Karpas-422 (cell line): ENCODE measurements at regions not wholly inside any gene's neighbourhood (a gene's known extent, or its start where the extent isn't known, plus 50 kb on each side); places are given as distances from the start of the nearest gene placed in this dataset.
"Not testable (repeated sequence)": the region's sequence is repeated elsewhere in the genome, so short reads cannot be mapped to it uniquely, and the experiment has no call there.

Experiments
- DNase-seq: peaks from one replicate; pipeline ENCODE4 v3.0.0-alpha.2; 2015
- H2AFZ ChIP-seq: fragments of 200-600 bp; sonication (generic); 2 replicates; pipeline ENCODE4 v1.6.1; 2014; ENCODE audit warnings: antibody characterized with exemption, low read length, mixed read lengths
- H3K27ac ChIP-seq: fragments of 200-600 bp; sonication (generic); 2 replicates; pipeline ENCODE4 v1.5.1; 2014; ENCODE audit warnings: mild to moderate bottlenecking, low read length, moderate library complexity
- H3K27me3 ChIP-seq: fragments of 200-600 bp; sonication (generic); 2 replicates; pipeline ENCODE4 v1.6.1; 2014; ENCODE audit warnings: low read length, mixed read lengths
- H3K36me3 ChIP-seq: fragments of 200-600 bp; sonication (generic); 2 replicates; pipeline ENCODE4 v1.6.1; 2014; ENCODE audit warnings: low read length, mixed read lengths; ENCODE audit not compliant: insufficient read depth
- H3K4me1 ChIP-seq: fragments of 200-600 bp; sonication (generic); 2 replicates; pipeline ENCODE4 v1.6.1; 2014; ENCODE audit warnings: mild to moderate bottlenecking, low read length, mixed read lengths
- H3K4me2 ChIP-seq: fragments of 200-600 bp; sonication (generic); 2 replicates; pipeline ENCODE4 v1.6.1; 2014; ENCODE audit warnings: low read length, low read depth, mild to moderate bottlenecking; ENCODE audit not compliant: poor library complexity, severe bottlenecking
- H3K4me3 ChIP-seq: fragments of 200-600 bp; sonication (generic); 2 replicates; pipeline ENCODE4 v1.5.1; 2014; ENCODE audit warnings: mild to moderate bottlenecking, antibody characterized with exemption, low read length, mixed read lengths
- H3K79me2 ChIP-seq: fragments of 200-600 bp; sonication (generic); 2 replicates; pipeline ENCODE4 v1.6.1; 2014; ENCODE audit warnings: mild to moderate bottlenecking, low read length, mixed read lengths
- H3K9ac ChIP-seq: fragments of 200-600 bp; sonication (generic); 2 replicates; pipeline ENCODE4 v1.6.0; 2014; ENCODE audit warnings: low read length
- H3K9me2 ChIP-seq: fragments of 200-600 bp; sonication (generic), shearing (Covaris generic); replicated peaks from 2 replicates; pipeline ENCODE4 v1.6.0; 2014; ENCODE audit warnings: mild to moderate bottlenecking, low read length, moderate library complexity; ENCODE audit not compliant: insufficient read depth
- H3K9me3 ChIP-seq: fragments of 300-700, 200-600 bp; sonication (generic); 2 replicates; pipeline ENCODE4 v1.6.1; 2014; ENCODE audit warnings: low read length, mixed read lengths
- H4K20me1 ChIP-seq: fragments of 200-600 bp; sonication (generic); 2 replicates; pipeline ENCODE4 v1.6.1; 2014; ENCODE audit warnings: mild to moderate bottlenecking, antibody characterized with exemption, low read length, low read depth; ENCODE audit not compliant: insufficient read depth

- Histone ChIP-seq H4K20me1 (no peaks in the 10 kb centered on the region), H3K4me2 (no peak overlapping the region), H3K9me2 (no peaks in the 10 kb centered on the region), H2AFZ (no peak overlapping the region), H3K27ac (no peak overlapping the region), H3K27me3 (no peaks in the 10 kb centered on the region), H3K36me3 (no peaks in the 10 kb centered on the region), H3K79me2 (no peaks in the 10 kb centered on the region), H3K9me3 (no peaks in the 10 kb centered on the region), H3K9ac (no peak overlapping the region), H3K4me3 (no peak overlapping the region), H3K4me1 (no peaks in the 10 kb centered on the region)
- DNase-seq, result no peak
Observed at GRCh38 chr20:48335308-48336050, 492.3 kb downstream of the PREX1 start.

GRCh38 chr20:48333707-48334106 lies 494.1 kb downstream of the PREX1 start:
- no peak overlapping the region for H3K4me2 ChIP-seq
- H2AFZ ChIP-seq, result no peak overlapping the region
- no peak overlapping the region for H3K27ac ChIP-seq

GRCh38 chr20:48332555-48332954 lies 495.2 kb downstream of the PREX1 start:
- H3K9me3 ChIP-seq, result no peaks in the 10 kb centered on the region
- no peak overlapping the region for H2AFZ ChIP-seq
- no peaks in the 10 kb centered on the region for H3K36me3 ChIP-seq
- no peak overlapping the region for H3K9ac ChIP-seq
- no peak overlapping the region for H3K4me3 ChIP-seq
- no peaks in the 10 kb centered on the region for H3K4me1 ChIP-seq
- no peaks in the 10 kb centered on the region for H3K79me2 ChIP-seq
- H3K4me2 ChIP-seq, result no peak overlapping the region
- DNase-seq, result no peak
- H3K9me2 ChIP-seq, result no peaks in the 10 kb centered on the region
- H3K27me3 ChIP-seq, result no peaks in the 10 kb centered on the region
- no peaks in the 10 kb centered on the region for H4K20me1 ChIP-seq
- no peak overlapping the region for H3K27ac ChIP-seq

More at GRCh38 chr20:48333707-48334106, 494.1 kb downstream of the PREX1 start:
- Histone ChIP-seq H3K36me3 (no peaks in the 10 kb centered on the region), H3K4me1 (no peaks in the 10 kb centered on the region), H3K9me3 (no peaks in the 10 kb centered on the region), H3K4me3 (no peak overlapping the region), H3K9me2 (no peaks in the 10 kb centered on the region), H3K79me2 (no peaks in the 10 kb centered on the region), H3K27me3 (no peaks in the 10 kb centered on the region), H4K20me1 (no peaks in the 10 kb centered on the region), H3K9ac (no peak overlapping the region)
- no peak for DNase-seq

- Histone ChIP-seq H3K9me2 (no peaks in the 10 kb centered on the region), H3K27ac (no peak overlapping the region), H2AFZ (no peak overlapping the region), H3K4me1 (no peaks in the 10 kb centered on the region), H3K4me2 (no peak overlapping the region), H3K27me3 (no peaks in the 10 kb centered on the region), H3K4me3 (no peak overlapping the region), H3K9ac (no peak overlapping the region), H3K36me3 (no peaks in the 10 kb centered on the region), H4K20me1 (no peaks in the 10 kb centered on the region), H3K9me3 (no peaks in the 10 kb centered on the region), H3K79me2 (no peaks in the 10 kb centered on the region)
- no peak for DNase-seq
Observed at GRCh38 chr20:48331518-48332286, 496.1 kb downstream of the PREX1 start.

- no peaks in the 10 kb centered on the region for H4K20me1 ChIP-seq
- H3K4me1 ChIP-seq, result no peaks in the 10 kb centered on the region
- H3K9ac ChIP-seq, result no peak overlapping the region
- no peaks in the 10 kb centered on the region for H3K9me3 ChIP-seq
- H3K27ac ChIP-seq, result no peak overlapping the region
- H3K36me3 ChIP-seq, result no peaks in the 10 kb centered on the region
- no peak overlapping the region for H3K4me3 ChIP-seq
- H3K9me2 ChIP-seq, result no peaks in the 10 kb centered on the region
- H2AFZ ChIP-seq, result no peak overlapping the region
- H3K79me2 ChIP-seq, result no peaks in the 10 kb centered on the region
- H3K4me2 ChIP-seq, result no peak overlapping the region
- DNase-seq, result peak; percentile 45
- H3K27me3 ChIP-seq, result no peaks in the 10 kb centered on the region
Observed at GRCh38 chr20:48329676-48330664, 497.8 kb downstream of the PREX1 start.

- H3K27me3 ChIP-seq, result no peaks in the 10 kb centered on the region
- H3K27ac ChIP-seq, result no peak overlapping the region
- DNase-seq, result no peak
- H3K4me2 ChIP-seq, result no peak overlapping the region
- H3K9me3 ChIP-seq, result no peaks in the 10 kb centered on the region
- H3K36me3 ChIP-seq, result no peaks in the 10 kb centered on the region
- H3K9me2 ChIP-seq, result no peaks in the 10 kb centered on the region
- no peak overlapping the region for H3K4me3 ChIP-seq
- no peaks in the 10 kb centered on the region for H4K20me1 ChIP-seq
- no peaks in the 10 kb centered on the region for H3K4me1 ChIP-seq
- H2AFZ ChIP-seq, result no peak overlapping the region
- no peaks in the 10 kb centered on the region for H3K79me2 ChIP-seq
- H3K9ac ChIP-seq, result no peak overlapping the region
Observed at GRCh38 chr20:48329031-48329615, 498.7 kb downstream of the PREX1 start.

- H3K27ac ChIP-seq, H2AFZ ChIP-seq, DNase-seq, H3K4me3 ChIP-seq, H3K4me2 ChIP-seq, H3K27me3 ChIP-seq, H4K20me1 ChIP-seq, H3K4me1 ChIP-seq, H3K9me3 ChIP-seq, H3K79me2 ChIP-seq, H3K36me3 ChIP-seq, H3K9me2 ChIP-seq, H3K9ac ChIP-seq: not testable (repeated sequence)
Observed at GRCh38 chr20:48327848-48328247, 500.0 kb downstream of the PREX1 start.
